ENCODE measurements at regions not wholly inside any gene's neighbourhood (a gene's known extent, or its start where the extent isn't known, plus 50 kb on each side); places are given as distances from the start of the nearest gene placed in this dataset.

DNA sequence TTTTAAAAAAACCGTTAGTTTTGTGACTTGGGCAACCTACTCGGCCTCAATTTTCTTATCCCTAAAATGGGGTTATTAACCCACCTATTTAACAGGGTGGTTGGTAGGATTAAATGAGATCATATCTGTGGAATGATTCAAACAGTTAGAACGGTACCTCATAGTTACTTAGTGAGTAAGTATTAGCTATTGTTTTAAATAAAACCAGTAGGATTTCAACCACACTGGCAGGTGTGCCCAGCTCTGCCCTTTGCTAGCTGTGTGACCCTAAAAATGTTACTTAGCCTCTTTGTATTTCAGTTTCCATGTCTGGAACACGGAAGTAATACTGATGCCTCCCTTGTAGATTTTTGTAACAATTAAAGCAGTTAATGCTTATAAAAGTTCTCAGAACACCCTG is 225.8 kb upstream of the SPRY1 start:
- Histone ChIP-seq H3K9me3 (ENCODE audit: low read length) (no peaks in the 10 kb centered on the region), H3K4me3 (ENCODE audit: low read length) (no peak overlapping the region), H3K4me1 (ENCODE audit: insufficient read depth, low read length) (peaks cover 5% of the 10 kb centered on the region; the same call in 1 of the 2 replicates), H3K36me3 (ENCODE audit: low read depth, low read length) (no peaks in the 10 kb centered on the region), H3K27ac (ENCODE audit: low read length) (no peak overlapping the region), H3K4me2 (ENCODE audit: low read length) (no peak overlapping the region), H3K9me2 (replicated peaks; ENCODE audit: low read length) (no peaks in the 10 kb centered on the region), H3F3A (ENCODE audit: low read length, unreplicated experiment) (no peaks in the 10 kb centered on the region), H3K79me2 (ENCODE audit: low read length) (no peaks in the 10 kb centered on the region), H3K9ac (ENCODE audit: low read length) (no peak overlapping the region), H3K27me3 (ENCODE audit: low read length) (no peaks in the 10 kb centered on the region), H2AFZ (ENCODE audit: low read length) (no peak overlapping the region), H4K20me1 (ENCODE audit: low read length) (no peaks in the 10 kb centered on the region)
- peak; percentile 15 for DNase-seq
- ChIA-PET POLR2A (ENCODE audit: unreplicated experiment) (no interaction called here), CTCF (no interaction called here)
- intact Hi-C loops (cut with micrococcal nuclease), result no loop called here
- no peak for TF ChIP-seq EZH2phosphoT487 (IDR thresholded peaks at IDR 0.05; ENCODE audit: borderline replicate concordance, low read length)
- BruUV-seq (replicated peaks), result no TSS peak
- no peak for ATAC-seq

DNA sequence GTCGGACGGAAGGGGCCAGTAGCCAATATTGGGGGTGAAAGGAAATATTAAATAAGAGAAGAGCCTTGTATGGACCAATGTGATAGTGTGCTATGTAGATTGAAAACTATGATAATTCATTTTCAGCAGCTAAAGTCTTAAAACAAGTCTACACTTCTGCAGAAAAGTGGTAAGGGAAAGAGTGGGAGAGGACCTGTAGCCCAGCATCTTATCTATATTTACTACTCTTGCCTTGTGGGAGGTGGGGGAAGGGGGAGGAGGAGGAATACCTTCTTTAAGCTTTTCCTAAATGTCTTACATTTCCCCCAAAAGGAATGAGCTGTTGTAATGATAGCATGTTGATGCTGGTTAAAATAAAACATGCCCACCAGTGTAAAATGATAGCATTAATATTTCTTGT is 220.0 kb upstream of the SPRY1 start:
- no peaks in the 10 kb centered on the region for H3K9me2 ChIP-seq (replicated peaks; ENCODE audit: low read length)
- POLR2A ChIA-PET (ENCODE audit: unreplicated experiment), result no interaction called here
- no peaks in the 10 kb centered on the region for H3F3A ChIP-seq (ENCODE audit: low read length, unreplicated experiment)
- CTCF ChIA-PET, result no interaction called here
- H3K79me2 ChIP-seq (ENCODE audit: low read length), result no peaks in the 10 kb centered on the region
- no TSS peak for BruUV-seq (replicated peaks)
- no peak overlapping the region for H3K27ac ChIP-seq (ENCODE audit: low read length)
- H4K20me1 ChIP-seq (ENCODE audit: low read length), result no peaks in the 10 kb centered on the region
- no peak overlapping the region for H3K4me2 ChIP-seq (ENCODE audit: low read length)
- H2AFZ ChIP-seq (ENCODE audit: low read length), result no peak overlapping the region
- H3K4me3 ChIP-seq (ENCODE audit: low read length), result no peak overlapping the region
- DNase-seq (no peak), ATAC-seq (no peak)
- H3K9ac ChIP-seq (ENCODE audit: low read length), result no peak overlapping the region
- TF ChIP-seq EZH2 (IDR thresholded peaks at IDR 0.05; ENCODE audit: low read length, unreplicated experiment), result no peak
- TF ChIP-seq, protein P1, sequence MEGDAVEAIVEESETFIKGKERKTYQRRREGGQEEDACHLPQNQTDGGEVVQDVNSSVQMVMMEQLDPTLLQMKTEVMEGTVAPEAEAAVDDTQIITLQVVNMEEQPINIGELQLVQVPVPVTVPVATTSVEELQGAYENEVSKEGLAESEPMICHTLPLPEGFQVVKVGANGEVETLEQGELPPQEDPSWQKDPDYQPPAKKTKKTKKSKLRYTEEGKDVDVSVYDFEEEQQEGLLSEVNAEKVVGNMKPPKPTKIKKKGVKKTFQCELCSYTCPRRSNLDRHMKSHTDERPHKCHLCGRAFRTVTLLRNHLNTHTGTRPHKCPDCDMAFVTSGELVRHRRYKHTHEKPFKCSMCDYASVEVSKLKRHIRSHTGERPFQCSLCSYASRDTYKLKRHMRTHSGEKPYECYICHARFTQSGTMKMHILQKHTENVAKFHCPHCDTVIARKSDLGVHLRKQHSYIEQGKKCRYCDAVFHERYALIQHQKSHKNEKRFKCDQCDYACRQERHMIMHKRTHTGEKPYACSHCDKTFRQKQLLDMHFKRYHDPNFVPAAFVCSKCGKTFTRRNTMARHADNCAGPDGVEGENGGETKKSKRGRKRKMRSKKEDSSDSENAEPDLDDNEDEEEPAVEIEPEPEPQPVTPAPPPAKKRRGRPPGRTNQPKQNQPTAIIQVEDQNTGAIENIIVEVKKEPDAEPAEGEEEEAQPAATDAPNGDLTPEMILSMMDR (conservative IDR thresholded peaks at IDR 0.05; ENCODE audit: low read depth, low read length), result no peak
- no peak for TF ChIP-seq EZH2phosphoT487 (IDR thresholded peaks at IDR 0.05; ENCODE audit: borderline replicate concordance, low read length)
- no peaks in the 10 kb centered on the region for H3K36me3 ChIP-seq (ENCODE audit: low read depth, low read length)
- intact Hi-C loops (cut with micrococcal nuclease), result no loop called here
- no peaks in the 10 kb centered on the region for H3K4me1 ChIP-seq (ENCODE audit: insufficient read depth, low read length)
- H3K9me3 ChIP-seq (ENCODE audit: low read length), result no peaks in the 10 kb centered on the region
- H3K27me3 ChIP-seq (ENCODE audit: low read length), result no peaks in the 10 kb centered on the region

DNA sequence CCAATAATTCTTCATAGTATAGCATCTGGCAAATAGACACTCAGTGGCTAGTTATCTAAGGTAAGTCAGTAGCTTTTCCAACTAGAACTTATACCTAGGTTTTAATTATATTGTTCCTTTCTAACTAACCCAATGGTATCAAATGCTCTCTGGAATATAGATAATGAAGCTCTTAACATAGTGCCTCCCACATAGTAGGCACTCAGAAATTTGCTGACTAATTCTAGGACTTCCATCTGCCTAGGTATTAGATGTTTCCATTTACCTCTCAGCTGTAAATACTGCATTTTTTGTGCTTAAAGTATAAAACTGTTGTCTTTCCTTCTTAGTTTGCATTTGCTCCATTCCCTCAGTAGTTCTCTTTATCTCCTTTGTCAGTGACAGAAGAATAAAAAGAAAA is 214.3 kb upstream of the SPRY1 start:
- H3K4me1 ChIP-seq (ENCODE audit: insufficient read depth, low read length), result no peaks in the 10 kb centered on the region
- H3K9me2 ChIP-seq (replicated peaks; ENCODE audit: low read length), result no peaks in the 10 kb centered on the region
- H3K4me3 ChIP-seq (ENCODE audit: low read length), result no peak overlapping the region
- no peaks in the 10 kb centered on the region for H4K20me1 ChIP-seq (ENCODE audit: low read length)
- H3K27ac ChIP-seq (ENCODE audit: low read length), result no peak overlapping the region
- POLR2A ChIA-PET (ENCODE audit: unreplicated experiment), result interaction anchor here (0.6 kb wide), 1 partner anchor 205 kb away, joined by 5 read pairs; no protein-coding TSS in a partner anchor
- no peak for DNase-seq
- no peak for TF ChIP-seq EZH2 (IDR thresholded peaks at IDR 0.05; ENCODE audit: low read length, unreplicated experiment)
- TF ChIP-seq, protein P1 (conservative IDR thresholded peaks at IDR 0.05; ENCODE audit: low read depth, low read length), result no peak
- TF ChIP-seq EZH2phosphoT487 (IDR thresholded peaks at IDR 0.05; ENCODE audit: borderline replicate concordance, low read length), result no peak
- BruUV-seq (replicated peaks), result no TSS peak
- no peaks in the 10 kb centered on the region for H3K79me2 ChIP-seq (ENCODE audit: low read length)
- no peak overlapping the region for H2AFZ ChIP-seq (ENCODE audit: low read length)
- H3K4me2 ChIP-seq (ENCODE audit: low read length), result no peak overlapping the region
- H3F3A ChIP-seq (ENCODE audit: low read length, unreplicated experiment), result no peaks in the 10 kb centered on the region
- intact Hi-C loops (cut with micrococcal nuclease), result no loop called here
- no peaks in the 10 kb centered on the region for H3K27me3 ChIP-seq (ENCODE audit: low read length)
- CTCF ChIA-PET, result interaction anchor here (0.6 kb wide), 1 partner anchor 514 kb away, joined by 4 read pairs; no protein-coding TSS in a partner anchor
- ATAC-seq, result no peak
- no peaks in the 10 kb centered on the region for H3K9me3 ChIP-seq (ENCODE audit: low read length)
- H3K36me3 ChIP-seq (ENCODE audit: low read depth, low read length), result no peaks in the 10 kb centered on the region
- H3K9ac ChIP-seq (ENCODE audit: low read length), result no peak overlapping the region
